GM23338 (cell line): ENCODE measurements at regions not wholly inside any gene's neighbourhood (a gene's known extent, or its start where the extent isn't known, plus 50 kb on each side); places are given as distances from the start of the nearest gene placed in this dataset.

Experiments
- CREB1 ChIP-seq: fragments of 250-450 bp; sonication (Bioruptor Pico); IDR thresholded peaks from 2 replicates; pipeline ENCODE4 v1.5.0; 2020; ENCODE audit warnings: low read depth, mild to moderate bottlenecking, moderate library complexity
- CTCF ChIP-seq, 2 experiments: fragments of 200-600 bp in 1 of 2; sonication (generic) in 1 of 2; conservative IDR thresholded peaks; 2 replicates each; pipeline versions ENCODE4 v1.5.1 to v1.6.1; 2016 to 2017; ENCODE audit warnings: antibody characterized with exemption in 2 of 2, low read depth in 2 of 2, mild to moderate bottlenecking in 2 of 2, moderate library complexity in 1 of 2
- EZH2 ChIP-seq: fragments of 200-600 bp; sonication (generic); IDR thresholded peaks from one replicate; pipeline ENCODE4 v1.8.0; 2017; ENCODE audit warnings: antibody characterized with exemption, mild to moderate bottlenecking, low read depth; ENCODE audit not compliant: unreplicated experiment
- EZH2phosphoT487 ChIP-seq: fragments of 200-600 bp; sonication (generic); IDR thresholded peaks from one replicate; pipeline ENCODE4 v1.8.1; 2018; ENCODE audit warnings: antibody characterized with exemption; ENCODE audit not compliant: unreplicated experiment
- JUNB ChIP-seq: IDR thresholded peaks from one replicate; pipeline ENCODE4 v1.6.1; 2016; ENCODE audit warnings: antibody characterized with exemption; ENCODE audit not compliant: unreplicated experiment
- NANOG ChIP-seq: IDR thresholded peaks from 2 replicates; pipeline ENCODE4 v1.6.1; 2016; ENCODE audit warnings: antibody characterized with exemption, borderline replicate concordance
- POLR2AphosphoS5 ChIP-seq: IDR thresholded peaks from 2 replicates; pipeline ENCODE4 v1.6.1; 2016; ENCODE audit warnings: antibody characterized with exemption, low read depth
- ZNF331 ChIP-seq: fragments of 250-450 bp; sonication (Bioruptor Pico); IDR thresholded peaks from 2 replicates; pipeline ENCODE4 v1.5.0; 2020; ENCODE audit warnings: low read depth, mild to moderate bottlenecking, moderate library complexity
- ZNF462 ChIP-seq: fragments of 250-450 bp; sonication (Bioruptor Pico); IDR thresholded peaks from 2 replicates; pipeline ENCODE4 v1.5.0; 2020; ENCODE audit warnings: mild to moderate bottlenecking, moderate library complexity
- TF ChIP-seq, protein P1 (sequence below): IDR thresholded peaks from one replicate; pipeline ENCODE4 v1.6.1; 2018; ENCODE audit warnings: antibody characterized with exemption; ENCODE audit not compliant: unreplicated experiment

DNA sequence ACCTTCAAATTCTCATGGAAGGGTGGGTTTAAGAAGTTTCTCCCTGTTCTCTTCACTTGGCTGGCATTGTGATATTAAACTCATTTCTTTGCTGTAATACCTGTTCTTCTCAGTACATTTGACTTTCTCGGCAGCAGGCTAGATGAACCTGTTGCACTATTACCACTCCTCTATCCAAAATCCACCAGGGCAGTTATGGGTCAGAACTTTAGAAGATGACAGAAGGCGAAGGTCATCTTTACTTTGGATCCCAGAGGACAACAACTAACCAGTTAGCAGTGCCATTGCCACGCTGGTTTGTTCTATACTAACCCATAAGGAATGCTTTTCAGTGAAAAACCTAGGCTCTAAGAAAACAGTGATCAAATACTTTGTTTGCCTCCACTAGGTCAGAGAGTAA is 901.0 kb downstream of the TSN start:
- TF ChIP-seq ZNF331 (CRISPR knock-in tag) = no peak
- no peak for TF ChIP-seq CTCF (conservative IDR thresholded peaks at IDR 0.05; ENCODE audit: low read depth in 2 of 2)
- TF ChIP-seq ZNF462 (CRISPR knock-in tag) = no peak
- no peak for TF ChIP-seq CREB1 (CRISPR knock-in tag)
- TF ChIP-seq EZH2phosphoT487 = no peak
- TF ChIP-seq JUNB = no peak
- no peak for TF ChIP-seq EZH2
- TF ChIP-seq, protein P1, sequence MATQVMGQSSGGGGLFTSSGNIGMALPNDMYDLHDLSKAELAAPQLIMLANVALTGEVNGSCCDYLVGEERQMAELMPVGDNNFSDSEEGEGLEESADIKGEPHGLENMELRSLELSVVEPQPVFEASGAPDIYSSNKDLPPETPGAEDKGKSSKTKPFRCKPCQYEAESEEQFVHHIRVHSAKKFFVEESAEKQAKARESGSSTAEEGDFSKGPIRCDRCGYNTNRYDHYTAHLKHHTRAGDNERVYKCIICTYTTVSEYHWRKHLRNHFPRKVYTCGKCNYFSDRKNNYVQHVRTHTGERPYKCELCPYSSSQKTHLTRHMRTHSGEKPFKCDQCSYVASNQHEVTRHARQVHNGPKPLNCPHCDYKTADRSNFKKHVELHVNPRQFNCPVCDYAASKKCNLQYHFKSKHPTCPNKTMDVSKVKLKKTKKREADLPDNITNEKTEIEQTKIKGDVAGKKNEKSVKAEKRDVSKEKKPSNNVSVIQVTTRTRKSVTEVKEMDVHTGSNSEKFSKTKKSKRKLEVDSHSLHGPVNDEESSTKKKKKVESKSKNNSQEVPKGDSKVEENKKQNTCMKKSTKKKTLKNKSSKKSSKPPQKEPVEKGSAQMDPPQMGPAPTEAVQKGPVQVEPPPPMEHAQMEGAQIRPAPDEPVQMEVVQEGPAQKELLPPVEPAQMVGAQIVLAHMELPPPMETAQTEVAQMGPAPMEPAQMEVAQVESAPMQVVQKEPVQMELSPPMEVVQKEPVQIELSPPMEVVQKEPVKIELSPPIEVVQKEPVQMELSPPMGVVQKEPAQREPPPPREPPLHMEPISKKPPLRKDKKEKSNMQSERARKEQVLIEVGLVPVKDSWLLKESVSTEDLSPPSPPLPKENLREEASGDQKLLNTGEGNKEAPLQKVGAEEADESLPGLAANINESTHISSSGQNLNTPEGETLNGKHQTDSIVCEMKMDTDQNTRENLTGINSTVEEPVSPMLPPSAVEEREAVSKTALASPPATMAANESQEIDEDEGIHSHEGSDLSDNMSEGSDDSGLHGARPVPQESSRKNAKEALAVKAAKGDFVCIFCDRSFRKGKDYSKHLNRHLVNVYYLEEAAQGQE = no peak
- TF ChIP-seq POLR2AphosphoS5 = no peak
- TF ChIP-seq NANOG = no peak
